HFFc6 (cell line): ENCODE measurements at regions not wholly inside any gene's neighbourhood (a gene's known extent, or its start where the extent isn't known, plus 50 kb on each side); places are given as distances from the start of the nearest gene placed in this dataset.

Experiments
- DNase-seq: peaks from one replicate; pipeline ENCODE4 v3.0.0-alpha.2; 2018
- H3K27ac Mint-ChIP-seq: 2 replicates; pipeline ENCODE4 v1.8.0; 2020; ENCODE audit warnings: mild to moderate bottlenecking, mixed read lengths
- H3K27me3 Mint-ChIP-seq: 2 replicates; pipeline ENCODE4 v1.8.0; 2021; ENCODE audit warnings: mild to moderate bottlenecking, moderate library complexity, mixed read lengths; ENCODE audit not compliant: insufficient read depth
- H3K36me3 Mint-ChIP-seq: 2 replicates; pipeline ENCODE4 v1.8.0; 2021; ENCODE audit warnings: low read depth, mixed read lengths
- H3K4me1 Mint-ChIP-seq: 2 replicates; pipeline ENCODE4 v1.8.0; 2020; ENCODE audit warnings: low read depth, mixed read lengths
- H3K4me3 Mint-ChIP-seq: 2 replicates; pipeline ENCODE4 v1.8.0; 2020; ENCODE audit warnings: mild to moderate bottlenecking, moderate library complexity, mixed read lengths
- H3K9me3 Mint-ChIP-seq: 2 replicates; pipeline ENCODE4 v1.8.0; 2020; ENCODE audit warnings: mild to moderate bottlenecking, mixed read lengths
- CTCF ChIP-seq: fragments of 200-600 bp; sonication (generic); IDR thresholded peaks from 2 replicates; pipeline ENCODE4 v1.5.0; 2021; ENCODE audit warnings: antibody characterized with exemption, mild to moderate bottlenecking

DNA sequence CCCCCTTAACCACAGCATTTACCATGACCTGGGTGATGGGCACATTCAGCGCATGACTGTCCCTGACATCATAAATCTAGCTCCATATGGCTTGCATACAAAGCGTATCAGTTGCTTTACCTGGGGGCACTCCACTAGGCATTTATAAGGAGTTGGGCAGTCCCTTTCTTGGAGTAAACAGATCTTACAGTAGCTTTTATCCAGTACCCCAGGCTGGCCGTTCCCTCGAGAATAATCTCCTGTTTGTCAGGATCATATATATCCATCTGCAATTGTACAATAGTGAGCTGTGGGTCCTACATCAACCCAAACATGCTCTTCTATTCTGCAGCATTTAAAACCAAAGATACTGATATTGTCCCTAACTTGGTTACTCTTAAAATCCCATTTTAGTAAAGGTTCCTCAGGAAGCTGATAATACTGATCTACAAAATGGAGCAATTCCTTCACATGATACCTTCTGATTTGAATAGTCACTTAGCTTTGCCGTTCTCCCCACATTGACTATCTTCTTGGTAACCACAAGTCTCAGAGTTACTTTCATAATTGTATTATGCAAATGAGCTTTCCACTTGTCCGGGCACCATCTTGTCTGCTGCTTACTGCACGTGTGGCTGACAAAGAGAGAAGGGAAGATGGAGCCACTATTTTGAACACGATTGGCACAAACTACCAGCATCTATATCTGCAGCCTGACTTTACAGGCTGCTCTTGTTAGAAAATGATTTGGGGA lies 205.0 kb downstream of the CWF19L2 start:
- H3K36me3 Mint-ChIP-seq = no peaks in the 10 kb centered on the region
- peaks cover 18% of the 10 kb centered on the region for H3K9me3 Mint-ChIP-seq
- H3K27me3 Mint-ChIP-seq = peaks cover 2% of the 10 kb centered on the region; the same call in 1 of the 2 replicates
- H3K4me3 Mint-ChIP-seq = no peak overlapping the region
- no peak for DNase-seq
- H3K4me1 Mint-ChIP-seq = no peaks in the 10 kb centered on the region
- H3K27ac Mint-ChIP-seq = no peak overlapping the region
- TF ChIP-seq CTCF = no peak

- Mint-ChIP-seq H3K27ac (no peak overlapping the region), H3K36me3 (no peaks in the 10 kb centered on the region)
Measured at GRCh38 chr11:107251298-107251697, 206.3 kb downstream of the CWF19L2 start.

GRCh38 chr11:107250017-107250416 lies 207.6 kb downstream of the CWF19L2 start:
- H3K4me1 Mint-ChIP-seq = no peaks in the 10 kb centered on the region
- H3K9me3 Mint-ChIP-seq = peaks cover 13% of the 10 kb centered on the region
- TF ChIP-seq CTCF = no peak
- H3K27ac Mint-ChIP-seq = no peak overlapping the region
- H3K4me3 Mint-ChIP-seq = no peak overlapping the region
- DNase-seq = no peak
- H3K36me3 Mint-ChIP-seq = no peaks in the 10 kb centered on the region
- H3K27me3 Mint-ChIP-seq = peaks cover 2% of the 10 kb centered on the region; the same call in 1 of the 2 replicates

More at GRCh38 chr11:107251298-107251697, 206.3 kb downstream of the CWF19L2 start:
- Mint-ChIP-seq H3K4me3 (no peak overlapping the region), H3K27me3 (peaks cover 2% of the 10 kb centered on the region; the same call in 1 of the 2 replicates), H3K9me3 (peaks cover 13% of the 10 kb centered on the region), H3K4me1 (no peaks in the 10 kb centered on the region)
- no peak for DNase-seq
- no peak for TF ChIP-seq CTCF

DNA sequence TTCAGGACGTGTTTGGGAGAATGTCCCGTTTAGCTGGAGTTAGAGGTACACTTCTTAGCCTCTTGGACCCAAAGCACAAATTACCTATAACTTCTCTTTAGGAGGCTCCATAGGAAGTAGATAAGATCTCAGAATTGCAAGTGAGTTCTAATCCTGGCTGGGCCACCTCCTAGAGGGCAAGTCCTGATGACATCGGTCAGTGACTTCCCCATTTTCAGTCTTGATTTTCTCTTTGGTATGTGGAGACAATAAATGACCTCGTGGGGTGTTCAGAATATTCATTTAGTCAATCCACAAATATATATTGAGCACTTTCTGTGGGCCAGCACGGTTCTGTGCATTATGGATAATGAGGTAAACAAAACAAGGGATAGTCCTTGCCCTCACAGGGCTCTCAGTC lies 208.6 kb downstream of the CWF19L2 start:
- H3K4me1 Mint-ChIP-seq = no peaks in the 10 kb centered on the region
- DNase-seq = no peak
- no peak overlapping the region for H3K27ac Mint-ChIP-seq
- no peak overlapping the region for H3K4me3 Mint-ChIP-seq
- peaks cover 9% of the 10 kb centered on the region for H3K9me3 Mint-ChIP-seq
- no peak for TF ChIP-seq CTCF
- H3K27me3 Mint-ChIP-seq = peaks cover 2% of the 10 kb centered on the region; the same call in 1 of the 2 replicates
- H3K36me3 Mint-ChIP-seq = no peaks in the 10 kb centered on the region

DNA sequence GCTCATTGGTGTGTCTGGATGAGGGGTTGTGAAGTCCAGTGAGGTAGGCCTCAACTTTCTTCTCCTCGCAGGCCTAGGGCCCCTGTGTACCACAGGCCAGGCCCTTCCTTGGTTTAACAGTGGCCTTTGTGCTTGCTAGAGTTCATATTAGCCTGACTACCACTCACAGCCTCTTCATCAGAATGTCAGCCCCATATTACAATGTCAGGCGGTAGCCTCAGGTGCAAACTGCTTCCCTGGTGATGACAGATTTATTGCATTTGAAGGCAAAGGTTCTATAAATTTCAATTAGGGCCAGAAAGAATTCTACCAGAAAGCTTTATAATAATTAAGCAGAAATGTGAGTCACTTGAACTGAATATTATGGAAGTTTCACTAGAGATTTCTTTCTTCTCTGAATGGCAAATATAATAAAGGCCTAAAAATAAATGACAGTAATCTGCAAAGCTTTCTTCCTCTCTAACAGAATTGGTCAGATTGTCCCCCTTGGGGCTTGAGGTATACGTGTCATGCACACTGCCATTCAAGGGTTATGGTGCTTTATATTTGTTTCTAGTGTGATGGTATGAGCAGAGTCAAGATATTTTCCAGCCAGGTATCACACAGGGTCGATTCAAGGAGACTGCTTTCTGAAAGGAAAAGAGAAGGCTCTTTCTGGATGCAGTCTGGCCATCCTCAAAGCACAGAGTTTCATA lies 210.3 kb downstream of the CWF19L2 start:
- H3K4me3 Mint-ChIP-seq = no peak overlapping the region
- TF ChIP-seq CTCF = no peak
- DNase-seq = no peak
- no peaks in the 10 kb centered on the region for H3K36me3 Mint-ChIP-seq
- H3K9me3 Mint-ChIP-seq = peaks cover 9% of the 10 kb centered on the region; the same call in 1 of the 2 replicates
- no peaks in the 10 kb centered on the region for H3K27me3 Mint-ChIP-seq
- no peaks in the 10 kb centered on the region for H3K4me1 Mint-ChIP-seq
- no peak overlapping the region for H3K27ac Mint-ChIP-seq
